ENCODE measurements at regions not wholly inside any gene's neighbourhood (a gene's known extent, or its start where the extent isn't known, plus 50 kb on each side); places are given as distances from the start of the nearest gene placed in this dataset.

DNA sequence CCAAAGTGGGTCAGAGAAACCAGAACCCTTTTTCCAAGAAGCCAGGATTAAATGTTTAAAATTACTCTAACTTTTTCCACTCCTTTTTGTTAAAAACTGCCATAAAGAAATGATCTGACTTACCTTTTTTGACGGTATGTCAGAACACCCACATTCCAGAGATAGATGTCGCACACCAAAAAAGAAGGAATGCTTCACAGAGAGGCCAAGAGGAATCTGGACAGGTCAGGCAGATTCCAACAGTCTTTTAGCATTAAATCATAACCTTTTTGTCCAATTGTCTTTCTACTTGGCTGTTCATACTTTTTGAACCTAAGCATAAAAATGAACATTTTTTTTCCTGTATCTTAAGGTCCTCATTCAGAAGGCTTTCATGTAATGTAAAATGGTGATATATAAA lies 846.9 kb downstream of the NSUN3 start:
- in situ Hi-C loops (cut with MboI; ENCODE audit: low pct_ligation_motif_present in 1 of 4, low pct_unique_long_range_greater_than_20kb in 1 of 4, low sequenced_read_pairs in 3 of 4) = no loop called here
- intact Hi-C loops (cut with DNase I; ENCODE audit: low total_unique reads) = no loop called here
- no peak overlapping the region for H3K4me3 ChIP-seq
- no peaks in the 10 kb centered on the region for H3K36me3 ChIP-seq
- H3K27ac ChIP-seq = no peak overlapping the region
- WGBS, 2 donors (ENCODE audit: low coverage in 1 of 2) = 83 to 88% methylated on average over 2 of the region's 2 CpGs
- H3K4me1 ChIP-seq = no peaks in the 10 kb centered on the region
- TF ChIP-seq EP300 (IDR thresholded peaks at IDR 0.05; ENCODE audit: low read depth) (no peak), POLR2A (IDR thresholded peaks at IDR 0.05) (no peak), POLR2AphosphoS5 (IDR thresholded peaks at IDR 0.05) (no peak)
- TF ChIP-seq, protein P1, sequence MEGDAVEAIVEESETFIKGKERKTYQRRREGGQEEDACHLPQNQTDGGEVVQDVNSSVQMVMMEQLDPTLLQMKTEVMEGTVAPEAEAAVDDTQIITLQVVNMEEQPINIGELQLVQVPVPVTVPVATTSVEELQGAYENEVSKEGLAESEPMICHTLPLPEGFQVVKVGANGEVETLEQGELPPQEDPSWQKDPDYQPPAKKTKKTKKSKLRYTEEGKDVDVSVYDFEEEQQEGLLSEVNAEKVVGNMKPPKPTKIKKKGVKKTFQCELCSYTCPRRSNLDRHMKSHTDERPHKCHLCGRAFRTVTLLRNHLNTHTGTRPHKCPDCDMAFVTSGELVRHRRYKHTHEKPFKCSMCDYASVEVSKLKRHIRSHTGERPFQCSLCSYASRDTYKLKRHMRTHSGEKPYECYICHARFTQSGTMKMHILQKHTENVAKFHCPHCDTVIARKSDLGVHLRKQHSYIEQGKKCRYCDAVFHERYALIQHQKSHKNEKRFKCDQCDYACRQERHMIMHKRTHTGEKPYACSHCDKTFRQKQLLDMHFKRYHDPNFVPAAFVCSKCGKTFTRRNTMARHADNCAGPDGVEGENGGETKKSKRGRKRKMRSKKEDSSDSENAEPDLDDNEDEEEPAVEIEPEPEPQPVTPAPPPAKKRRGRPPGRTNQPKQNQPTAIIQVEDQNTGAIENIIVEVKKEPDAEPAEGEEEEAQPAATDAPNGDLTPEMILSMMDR (IDR thresholded peaks at IDR 0.05) = no peak
- no peak for DNase-seq
- H3K9me3 ChIP-seq = no peaks in the 10 kb centered on the region
- no peaks in the 10 kb centered on the region for H3K27me3 ChIP-seq

DNA sequence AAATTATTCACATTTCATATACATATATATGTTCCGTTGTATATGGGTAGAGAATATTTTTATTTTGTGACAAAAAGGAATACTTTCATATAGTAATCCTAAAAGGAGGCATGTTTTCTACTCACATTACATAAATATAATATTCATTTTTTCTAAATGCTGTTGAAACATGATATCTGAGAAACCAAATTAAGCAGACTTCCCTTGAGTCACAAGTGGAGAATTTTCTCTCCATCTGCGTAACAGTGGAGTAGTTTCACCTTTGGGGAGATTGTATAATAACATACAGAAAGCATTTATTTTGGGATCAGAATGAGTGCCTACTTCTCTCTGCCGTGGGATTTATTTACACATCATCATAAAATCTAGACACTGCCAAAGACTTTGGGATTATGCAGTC lies 849.8 kb downstream of the NSUN3 start:
- no peak for TF ChIP-seq POLR2A (IDR thresholded peaks at IDR 0.05)
- TF ChIP-seq EP300 (IDR thresholded peaks at IDR 0.05; ENCODE audit: low read depth) = no peak
- TF ChIP-seq, protein P1 (IDR thresholded peaks at IDR 0.05) = no peak
- no peak for TF ChIP-seq POLR2AphosphoS5 (IDR thresholded peaks at IDR 0.05)
- no peak overlapping the region for H3K4me3 ChIP-seq
- H3K27me3 ChIP-seq = no peaks in the 10 kb centered on the region
- H3K9me3 ChIP-seq = no peaks in the 10 kb centered on the region
- 71 to 75% methylated on average over 3 of the region's 3 CpGs for WGBS, 2 donors (ENCODE audit: low coverage in 1 of 2)
- no peaks in the 10 kb centered on the region for H3K4me1 ChIP-seq
- DNase-seq = no peak
- intact Hi-C loops (cut with DNase I; ENCODE audit: low total_unique reads) = no loop called here
- no peak overlapping the region for H3K27ac ChIP-seq
- in situ Hi-C loops (cut with MboI; ENCODE audit: low pct_ligation_motif_present in 1 of 4, low pct_unique_long_range_greater_than_20kb in 1 of 4, low sequenced_read_pairs in 3 of 4) = no loop called here
- H3K36me3 ChIP-seq = no peaks in the 10 kb centered on the region

DNA sequence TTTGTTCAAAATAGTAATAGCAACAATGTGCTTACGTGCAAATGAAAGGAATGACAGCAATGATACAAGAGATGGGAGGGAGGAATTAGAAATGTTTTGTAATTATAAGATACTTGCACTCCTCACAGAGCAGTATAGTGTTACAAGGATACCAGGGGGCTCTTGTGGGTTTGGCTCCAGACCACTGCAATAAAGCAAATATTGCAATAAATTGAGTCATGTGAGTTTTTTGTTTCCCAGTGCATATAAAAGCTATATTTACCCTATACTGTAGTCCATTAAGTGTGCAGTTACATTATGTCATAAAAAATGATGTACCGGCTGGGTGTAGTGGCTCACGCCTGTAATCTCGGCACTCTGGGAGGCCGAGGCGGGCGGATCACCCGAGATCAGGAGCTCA lies 864.3 kb downstream of the NSUN3 start:
- DNase-seq = no peak
- Histone ChIP-seq H3K4me1 (no peaks in the 10 kb centered on the region), H3K36me3 (no peaks in the 10 kb centered on the region), H3K27me3 (no peaks in the 10 kb centered on the region), H3K9me3 (no peaks in the 10 kb centered on the region), H3K4me3 (no peak overlapping the region), H3K27ac (no peak overlapping the region)
- in situ Hi-C loops (cut with MboI; ENCODE audit: low pct_ligation_motif_present in 1 of 4, low pct_unique_long_range_greater_than_20kb in 1 of 4, low sequenced_read_pairs in 3 of 4) (no loop called here), intact Hi-C loops (cut with DNase I; ENCODE audit: low total_unique reads) (no loop called here)
- TF ChIP-seq, protein P1 (IDR thresholded peaks at IDR 0.05) = no peak
- no peak for TF ChIP-seq POLR2A (IDR thresholded peaks at IDR 0.05)
- TF ChIP-seq POLR2AphosphoS5 (IDR thresholded peaks at IDR 0.05) = no peak
- no peak for TF ChIP-seq EP300 (IDR thresholded peaks at IDR 0.05; ENCODE audit: low read depth)
- 77 to 82% methylated on average over 8 of the region's 8 CpGs for WGBS, 2 donors (ENCODE audit: low coverage in 1 of 2)

DNA sequence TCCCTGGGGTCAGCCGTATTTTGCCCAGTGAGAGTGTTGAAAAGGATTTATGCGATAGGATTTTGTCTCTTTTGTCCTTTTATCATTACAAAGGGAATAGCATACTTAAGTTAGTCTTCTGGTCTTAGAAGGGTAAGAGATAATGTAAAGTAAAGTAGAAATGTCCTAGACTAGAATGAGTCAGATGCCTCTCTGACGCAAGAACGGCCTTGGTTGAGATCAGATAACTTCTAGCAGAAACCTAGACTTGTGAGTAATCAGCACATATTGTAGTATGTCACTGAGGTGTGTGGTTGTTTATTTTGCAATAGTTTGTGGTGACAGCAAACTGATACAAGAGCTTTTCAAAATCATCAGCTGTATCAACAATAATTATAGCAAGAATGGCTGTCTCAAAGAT lies 866.1 kb downstream of the NSUN3 start:
- Histone ChIP-seq H3K9me3 (no peaks in the 10 kb centered on the region), H3K4me3 (no peak overlapping the region), H3K4me1 (no peaks in the 10 kb centered on the region), H3K36me3 (no peaks in the 10 kb centered on the region), H3K27ac (no peak overlapping the region), H3K27me3 (no peaks in the 10 kb centered on the region)
- in situ Hi-C loops (cut with MboI; ENCODE audit: low pct_ligation_motif_present in 1 of 4, low pct_unique_long_range_greater_than_20kb in 1 of 4, low sequenced_read_pairs in 3 of 4) (no loop called here), intact Hi-C loops (cut with DNase I; ENCODE audit: low total_unique reads) (no loop called here)
- TF ChIP-seq POLR2A (IDR thresholded peaks at IDR 0.05) (no peak), POLR2AphosphoS5 (IDR thresholded peaks at IDR 0.05) (no peak), EP300 (IDR thresholded peaks at IDR 0.05; ENCODE audit: low read depth) (no peak)
- TF ChIP-seq, protein P1 (IDR thresholded peaks at IDR 0.05) = no peak
- WGBS, 2 donors (ENCODE audit: low coverage in 1 of 2) = 92 to 98% methylated on average over 4 of the region's 4 CpGs
- no peak for DNase-seq

Data from transverse colon (tissue), 4 donors.